GM23338 (cell line): ENCODE measurements at regions not wholly inside any gene's neighbourhood (a gene's known extent, or its start where the extent isn't known, plus 50 kb on each side); places are given as distances from the start of the nearest gene placed in this dataset.

Experiments used
- CREB1 ChIP-seq: fragments of 250-450 bp; sonication (Bioruptor Pico); IDR thresholded peaks from 2 replicates; pipeline ENCODE4 v1.5.0; 2020; ENCODE audit warnings: low read depth, mild to moderate bottlenecking, moderate library complexity
- EZH2 ChIP-seq: fragments of 200-600 bp; sonication (generic); IDR thresholded peaks from one replicate; pipeline ENCODE4 v1.8.0; 2017; ENCODE audit warnings: antibody characterized with exemption, mild to moderate bottlenecking, low read depth; ENCODE audit not compliant: unreplicated experiment
- EZH2phosphoT487 ChIP-seq: fragments of 200-600 bp; sonication (generic); IDR thresholded peaks from one replicate; pipeline ENCODE4 v1.8.1; 2018; ENCODE audit warnings: antibody characterized with exemption; ENCODE audit not compliant: unreplicated experiment
- POLR2AphosphoS5 ChIP-seq: IDR thresholded peaks from 2 replicates; pipeline ENCODE4 v1.6.1; 2016; ENCODE audit warnings: antibody characterized with exemption, low read depth
- TF ChIP-seq, protein P1 (sequence below), 2 experiments: fragments of 200-600 bp in 1 of 2; sonication (generic) in 1 of 2; conservative IDR thresholded peaks; 2 replicates each; pipeline versions ENCODE4 v1.5.1 to v1.6.1; 2016 to 2017; ENCODE audit warnings: antibody characterized with exemption in 2 of 2, low read depth in 2 of 2, mild to moderate bottlenecking in 2 of 2, moderate library complexity in 1 of 2
- TF ChIP-seq, protein P2 (sequence below): IDR thresholded peaks from 2 replicates; pipeline ENCODE4 v1.6.1; 2016; ENCODE audit warnings: antibody characterized with exemption
- TF ChIP-seq, protein P3 (sequence below): IDR thresholded peaks from one replicate; pipeline ENCODE4 v1.6.1; 2018; ENCODE audit warnings: antibody characterized with exemption; ENCODE audit not compliant: unreplicated experiment

DNA sequence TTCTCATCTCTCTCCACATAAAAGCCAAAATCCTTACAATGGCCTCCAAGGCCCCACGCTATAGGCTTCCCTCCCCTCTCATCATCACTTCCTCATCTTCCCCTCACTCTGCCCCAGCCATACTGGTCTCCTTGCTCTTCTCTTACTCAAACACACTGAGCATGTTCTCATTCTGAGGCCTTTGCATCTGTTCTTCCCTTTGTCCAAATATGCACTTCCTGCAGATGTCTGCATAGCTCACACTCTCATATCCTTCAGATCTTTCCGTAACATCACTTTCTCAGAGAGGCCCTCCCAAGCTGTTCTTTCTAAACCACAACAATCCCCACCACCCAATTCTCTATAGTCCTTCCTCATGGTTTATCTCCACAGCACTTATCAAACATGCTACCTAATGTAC is 284.1 kb downstream of the HHIPL2 start:
- TF ChIP-seq, protein P1, sequence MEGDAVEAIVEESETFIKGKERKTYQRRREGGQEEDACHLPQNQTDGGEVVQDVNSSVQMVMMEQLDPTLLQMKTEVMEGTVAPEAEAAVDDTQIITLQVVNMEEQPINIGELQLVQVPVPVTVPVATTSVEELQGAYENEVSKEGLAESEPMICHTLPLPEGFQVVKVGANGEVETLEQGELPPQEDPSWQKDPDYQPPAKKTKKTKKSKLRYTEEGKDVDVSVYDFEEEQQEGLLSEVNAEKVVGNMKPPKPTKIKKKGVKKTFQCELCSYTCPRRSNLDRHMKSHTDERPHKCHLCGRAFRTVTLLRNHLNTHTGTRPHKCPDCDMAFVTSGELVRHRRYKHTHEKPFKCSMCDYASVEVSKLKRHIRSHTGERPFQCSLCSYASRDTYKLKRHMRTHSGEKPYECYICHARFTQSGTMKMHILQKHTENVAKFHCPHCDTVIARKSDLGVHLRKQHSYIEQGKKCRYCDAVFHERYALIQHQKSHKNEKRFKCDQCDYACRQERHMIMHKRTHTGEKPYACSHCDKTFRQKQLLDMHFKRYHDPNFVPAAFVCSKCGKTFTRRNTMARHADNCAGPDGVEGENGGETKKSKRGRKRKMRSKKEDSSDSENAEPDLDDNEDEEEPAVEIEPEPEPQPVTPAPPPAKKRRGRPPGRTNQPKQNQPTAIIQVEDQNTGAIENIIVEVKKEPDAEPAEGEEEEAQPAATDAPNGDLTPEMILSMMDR (conservative IDR thresholded peaks at IDR 0.05; ENCODE audit: low read depth in 2 of 2): no peak
- TF ChIP-seq EZH2: no peak
- TF ChIP-seq POLR2AphosphoS5: no peak
- TF ChIP-seq, protein P2, sequence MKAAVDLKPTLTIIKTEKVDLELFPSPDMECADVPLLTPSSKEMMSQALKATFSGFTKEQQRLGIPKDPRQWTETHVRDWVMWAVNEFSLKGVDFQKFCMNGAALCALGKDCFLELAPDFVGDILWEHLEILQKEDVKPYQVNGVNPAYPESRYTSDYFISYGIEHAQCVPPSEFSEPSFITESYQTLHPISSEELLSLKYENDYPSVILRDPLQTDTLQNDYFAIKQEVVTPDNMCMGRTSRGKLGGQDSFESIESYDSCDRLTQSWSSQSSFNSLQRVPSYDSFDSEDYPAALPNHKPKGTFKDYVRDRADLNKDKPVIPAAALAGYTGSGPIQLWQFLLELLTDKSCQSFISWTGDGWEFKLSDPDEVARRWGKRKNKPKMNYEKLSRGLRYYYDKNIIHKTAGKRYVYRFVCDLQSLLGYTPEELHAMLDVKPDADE: no peak
- TF ChIP-seq, protein P3, sequence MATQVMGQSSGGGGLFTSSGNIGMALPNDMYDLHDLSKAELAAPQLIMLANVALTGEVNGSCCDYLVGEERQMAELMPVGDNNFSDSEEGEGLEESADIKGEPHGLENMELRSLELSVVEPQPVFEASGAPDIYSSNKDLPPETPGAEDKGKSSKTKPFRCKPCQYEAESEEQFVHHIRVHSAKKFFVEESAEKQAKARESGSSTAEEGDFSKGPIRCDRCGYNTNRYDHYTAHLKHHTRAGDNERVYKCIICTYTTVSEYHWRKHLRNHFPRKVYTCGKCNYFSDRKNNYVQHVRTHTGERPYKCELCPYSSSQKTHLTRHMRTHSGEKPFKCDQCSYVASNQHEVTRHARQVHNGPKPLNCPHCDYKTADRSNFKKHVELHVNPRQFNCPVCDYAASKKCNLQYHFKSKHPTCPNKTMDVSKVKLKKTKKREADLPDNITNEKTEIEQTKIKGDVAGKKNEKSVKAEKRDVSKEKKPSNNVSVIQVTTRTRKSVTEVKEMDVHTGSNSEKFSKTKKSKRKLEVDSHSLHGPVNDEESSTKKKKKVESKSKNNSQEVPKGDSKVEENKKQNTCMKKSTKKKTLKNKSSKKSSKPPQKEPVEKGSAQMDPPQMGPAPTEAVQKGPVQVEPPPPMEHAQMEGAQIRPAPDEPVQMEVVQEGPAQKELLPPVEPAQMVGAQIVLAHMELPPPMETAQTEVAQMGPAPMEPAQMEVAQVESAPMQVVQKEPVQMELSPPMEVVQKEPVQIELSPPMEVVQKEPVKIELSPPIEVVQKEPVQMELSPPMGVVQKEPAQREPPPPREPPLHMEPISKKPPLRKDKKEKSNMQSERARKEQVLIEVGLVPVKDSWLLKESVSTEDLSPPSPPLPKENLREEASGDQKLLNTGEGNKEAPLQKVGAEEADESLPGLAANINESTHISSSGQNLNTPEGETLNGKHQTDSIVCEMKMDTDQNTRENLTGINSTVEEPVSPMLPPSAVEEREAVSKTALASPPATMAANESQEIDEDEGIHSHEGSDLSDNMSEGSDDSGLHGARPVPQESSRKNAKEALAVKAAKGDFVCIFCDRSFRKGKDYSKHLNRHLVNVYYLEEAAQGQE: no peak
- no peak for TF ChIP-seq EZH2phosphoT487
- TF ChIP-seq CREB1: no peak
